ENCODE measurements at regions not wholly inside any gene's neighbourhood (a gene's known extent, or its start where the extent isn't known, plus 50 kb on each side); places are given as distances from the start of the nearest gene placed in this dataset.

DNA sequence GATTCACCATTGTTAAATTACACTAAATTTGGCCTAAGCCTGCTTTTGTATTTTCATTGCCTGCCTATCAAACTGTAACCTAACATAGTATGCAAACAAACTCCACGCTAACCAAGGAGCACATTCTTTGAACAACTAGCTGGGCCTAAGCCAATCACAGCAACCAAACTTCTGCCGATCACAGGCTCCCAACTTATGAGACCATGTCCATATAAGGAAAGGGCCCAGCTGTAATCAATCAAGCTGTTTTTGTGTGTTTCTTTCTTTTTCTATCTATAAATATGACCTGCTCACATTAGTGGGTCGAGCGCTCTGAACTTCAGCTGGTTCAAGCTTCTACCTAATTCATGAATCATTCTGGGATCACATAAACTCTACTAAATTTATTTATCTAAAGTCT, 473.6 kb downstream of the SI start:
- no peak for TF ChIP-seq EZH2phosphoT487 (IDR thresholded peaks at IDR 0.05; ENCODE audit: borderline replicate concordance, low read length)
- TF ChIP-seq, protein P1, sequence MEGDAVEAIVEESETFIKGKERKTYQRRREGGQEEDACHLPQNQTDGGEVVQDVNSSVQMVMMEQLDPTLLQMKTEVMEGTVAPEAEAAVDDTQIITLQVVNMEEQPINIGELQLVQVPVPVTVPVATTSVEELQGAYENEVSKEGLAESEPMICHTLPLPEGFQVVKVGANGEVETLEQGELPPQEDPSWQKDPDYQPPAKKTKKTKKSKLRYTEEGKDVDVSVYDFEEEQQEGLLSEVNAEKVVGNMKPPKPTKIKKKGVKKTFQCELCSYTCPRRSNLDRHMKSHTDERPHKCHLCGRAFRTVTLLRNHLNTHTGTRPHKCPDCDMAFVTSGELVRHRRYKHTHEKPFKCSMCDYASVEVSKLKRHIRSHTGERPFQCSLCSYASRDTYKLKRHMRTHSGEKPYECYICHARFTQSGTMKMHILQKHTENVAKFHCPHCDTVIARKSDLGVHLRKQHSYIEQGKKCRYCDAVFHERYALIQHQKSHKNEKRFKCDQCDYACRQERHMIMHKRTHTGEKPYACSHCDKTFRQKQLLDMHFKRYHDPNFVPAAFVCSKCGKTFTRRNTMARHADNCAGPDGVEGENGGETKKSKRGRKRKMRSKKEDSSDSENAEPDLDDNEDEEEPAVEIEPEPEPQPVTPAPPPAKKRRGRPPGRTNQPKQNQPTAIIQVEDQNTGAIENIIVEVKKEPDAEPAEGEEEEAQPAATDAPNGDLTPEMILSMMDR (IDR thresholded peaks at IDR 0.05; ENCODE audit: low read depth, low read length, poor library complexity, severe bottlenecking): no peak
- no peaks in the 10 kb centered on the region for H3K27me3 ChIP-seq (ENCODE audit: control insufficient read depth, low read length)

DNA sequence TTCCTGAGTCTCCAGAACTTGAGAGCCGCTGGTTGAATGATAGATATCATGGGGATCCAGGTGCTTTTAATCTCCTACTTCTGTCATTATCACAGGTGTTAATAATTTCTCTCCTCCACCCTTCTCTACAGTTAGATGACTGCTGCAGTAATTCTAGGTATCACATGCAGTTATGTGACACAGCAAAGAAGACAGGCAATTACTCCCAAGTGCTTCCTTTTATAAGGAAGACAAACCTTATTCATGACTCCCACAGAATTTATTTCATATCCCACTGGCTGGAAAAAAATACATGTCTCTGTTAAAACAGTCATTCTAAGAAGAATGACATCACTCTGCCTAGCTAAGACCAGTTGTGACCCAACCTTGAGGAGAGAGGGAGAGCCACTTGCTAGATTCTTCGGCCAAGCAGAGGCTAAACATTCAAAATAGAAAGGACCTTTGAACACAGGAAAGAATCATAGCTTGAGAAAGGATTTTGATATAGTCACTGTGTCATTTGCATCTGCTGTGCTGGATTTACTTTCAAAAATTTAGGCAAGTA, 500.6 kb downstream of the SI start:
- Histone ChIP-seq H3K36me3 (ENCODE audit: control insufficient read depth, low read length) (no peaks in the 10 kb centered on the region), H3K4me3 (ENCODE audit: low read length) (no peak overlapping the region)

More for the DNA sequence above, 473.6 kb downstream of the SI start:
- Histone ChIP-seq H3K4me3 (ENCODE audit: low read length) (no peak overlapping the region), H3F3A (ENCODE audit: control insufficient read depth, insufficient read depth) (no peaks in the 10 kb centered on the region), H3K9me2 (replicated peaks; ENCODE audit: control insufficient read depth, low read length) (no peaks in the 10 kb centered on the region), H3K36me3 (ENCODE audit: control insufficient read depth, low read length) (no peaks in the 10 kb centered on the region), H3K27ac (ENCODE audit: low read depth, low read length) (no peak overlapping the region), H4K20me1 (ENCODE audit: control insufficient read depth, insufficient read depth, low read depth, low read length) (no peaks in the 10 kb centered on the region), H3K9me3 (ENCODE audit: control insufficient read depth, insufficient read depth, low read length) (no peaks in the 10 kb centered on the region), H3K4me2 (ENCODE audit: low read length) (no peak overlapping the region), H3K79me2 (ENCODE audit: control insufficient read depth, low read length) (no peaks in the 10 kb centered on the region), H3K4me1 (ENCODE audit: control insufficient read depth, low read length) (no peaks in the 10 kb centered on the region)

DNA sequence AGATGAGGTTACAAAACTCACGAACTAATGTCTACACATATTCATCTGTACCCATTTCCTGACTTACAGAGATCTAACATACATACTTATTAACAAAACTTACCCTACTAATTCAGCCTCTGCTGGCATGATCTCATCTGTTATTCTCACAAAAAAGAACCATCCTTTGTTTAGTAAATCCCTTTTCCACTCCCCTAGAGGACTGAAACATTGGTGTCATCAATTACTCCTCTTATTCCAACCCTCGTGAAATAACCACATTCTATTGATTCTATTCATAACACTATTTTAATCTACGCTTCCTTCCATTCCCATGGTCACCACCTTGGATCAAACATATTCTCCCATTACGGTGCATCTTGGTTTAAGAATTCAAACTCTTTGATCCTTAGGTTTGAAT, 505.9 kb downstream of the SI start:
- no peak overlapping the region for H3K4me2 ChIP-seq (ENCODE audit: low read length)
- H4K20me1 ChIP-seq (ENCODE audit: control insufficient read depth, insufficient read depth, low read depth, low read length): no peaks in the 10 kb centered on the region
- no peaks in the 10 kb centered on the region for H3K4me1 ChIP-seq (ENCODE audit: control insufficient read depth, low read length)
- no peak overlapping the region for H3K4me3 ChIP-seq (ENCODE audit: low read length)
- TF ChIP-seq, protein P1 (IDR thresholded peaks at IDR 0.05; ENCODE audit: low read depth, low read length, poor library complexity, severe bottlenecking): no peak
- no peak for TF ChIP-seq EZH2phosphoT487 (IDR thresholded peaks at IDR 0.05; ENCODE audit: borderline replicate concordance, low read length)
- H3K36me3 ChIP-seq (ENCODE audit: control insufficient read depth, low read length): no peaks in the 10 kb centered on the region
- no peaks in the 10 kb centered on the region for H3K9me2 ChIP-seq (replicated peaks; ENCODE audit: control insufficient read depth, low read length)
- no peaks in the 10 kb centered on the region for H3K27me3 ChIP-seq (ENCODE audit: control insufficient read depth, low read length)
- H3K9me3 ChIP-seq (ENCODE audit: control insufficient read depth, insufficient read depth, low read length): no peaks in the 10 kb centered on the region
- H3K79me2 ChIP-seq (ENCODE audit: control insufficient read depth, low read length): no peaks in the 10 kb centered on the region
- no peaks in the 10 kb centered on the region for H3F3A ChIP-seq (ENCODE audit: control insufficient read depth, insufficient read depth)
- H3K27ac ChIP-seq (ENCODE audit: low read depth, low read length): no peak overlapping the region

More for the DNA sequence above, 500.6 kb downstream of the SI start:
- no peak overlapping the region for H3K27ac ChIP-seq (ENCODE audit: low read depth, low read length)
- no peaks in the 10 kb centered on the region for H3K9me2 ChIP-seq (replicated peaks; ENCODE audit: control insufficient read depth, low read length)
- H4K20me1 ChIP-seq (ENCODE audit: control insufficient read depth, insufficient read depth, low read depth, low read length): no peaks in the 10 kb centered on the region
- no peaks in the 10 kb centered on the region; the same call in 1 of the 2 replicates for H3K9me3 ChIP-seq (ENCODE audit: control insufficient read depth, insufficient read depth, low read length)
- no peaks in the 10 kb centered on the region for H3F3A ChIP-seq (ENCODE audit: control insufficient read depth, insufficient read depth)
- no peak for TF ChIP-seq EZH2phosphoT487 (IDR thresholded peaks at IDR 0.05; ENCODE audit: borderline replicate concordance, low read length)
- TF ChIP-seq, protein P1 (IDR thresholded peaks at IDR 0.05; ENCODE audit: low read depth, low read length, poor library complexity, severe bottlenecking): no peak
- no peaks in the 10 kb centered on the region for H3K27me3 ChIP-seq (ENCODE audit: control insufficient read depth, low read length)
- no peaks in the 10 kb centered on the region for H3K4me1 ChIP-seq (ENCODE audit: control insufficient read depth, low read length)
- H3K4me2 ChIP-seq (ENCODE audit: low read length): no peak overlapping the region
- H3K79me2 ChIP-seq (ENCODE audit: control insufficient read depth, low read length): no peaks in the 10 kb centered on the region

All from DOHH2 (cell line).